HEK293T (cell line): ENCODE measurements at regions not wholly inside any gene's neighbourhood (a gene's known extent, or its start where the extent isn't known, plus 50 kb on each side); places are given as distances from the start of the nearest gene placed in this dataset.

Experiments
- BHLHE40 ChIP-seq: fragments of 450-650 bp; IDR thresholded peaks from 2 replicates; pipeline ENCODE4 v1.6.1; 2016; ENCODE audit warnings: mild to moderate bottlenecking, moderate library complexity, borderline replicate concordance
- ELF4 ChIP-seq: fragments of 450-650 bp; IDR thresholded peaks from 2 replicates; pipeline ENCODE4 v1.6.1; 2017; ENCODE audit warnings: antibody characterized with exemption
- FOXA1 ChIP-seq: fragments of 450-650 bp; IDR thresholded peaks from 2 replicates; pipeline ENCODE4 v1.6.1; 2016; ENCODE audit warnings: mild to moderate bottlenecking
- FOXK2 ChIP-seq: fragments of 450-650 bp; IDR thresholded peaks from 2 replicates; pipeline ENCODE4 v1.6.1; 2016; ENCODE audit warnings: mild to moderate bottlenecking
- FOXM1 ChIP-seq: fragments of 450-650 bp; IDR thresholded peaks from 2 replicates; pipeline ENCODE4 v1.6.1; 2017; ENCODE audit warnings: mild to moderate bottlenecking, borderline replicate concordance
- LEF1 ChIP-seq: fragments of 450-650 bp; IDR thresholded peaks from 2 replicates; pipeline ENCODE4 v1.6.1; 2017; ENCODE audit warnings: mild to moderate bottlenecking, borderline replicate concordance
- SP1 ChIP-seq: fragments of 450-650 bp; IDR thresholded peaks from 2 replicates; pipeline ENCODE4 v1.6.1; 2017

DNA sequence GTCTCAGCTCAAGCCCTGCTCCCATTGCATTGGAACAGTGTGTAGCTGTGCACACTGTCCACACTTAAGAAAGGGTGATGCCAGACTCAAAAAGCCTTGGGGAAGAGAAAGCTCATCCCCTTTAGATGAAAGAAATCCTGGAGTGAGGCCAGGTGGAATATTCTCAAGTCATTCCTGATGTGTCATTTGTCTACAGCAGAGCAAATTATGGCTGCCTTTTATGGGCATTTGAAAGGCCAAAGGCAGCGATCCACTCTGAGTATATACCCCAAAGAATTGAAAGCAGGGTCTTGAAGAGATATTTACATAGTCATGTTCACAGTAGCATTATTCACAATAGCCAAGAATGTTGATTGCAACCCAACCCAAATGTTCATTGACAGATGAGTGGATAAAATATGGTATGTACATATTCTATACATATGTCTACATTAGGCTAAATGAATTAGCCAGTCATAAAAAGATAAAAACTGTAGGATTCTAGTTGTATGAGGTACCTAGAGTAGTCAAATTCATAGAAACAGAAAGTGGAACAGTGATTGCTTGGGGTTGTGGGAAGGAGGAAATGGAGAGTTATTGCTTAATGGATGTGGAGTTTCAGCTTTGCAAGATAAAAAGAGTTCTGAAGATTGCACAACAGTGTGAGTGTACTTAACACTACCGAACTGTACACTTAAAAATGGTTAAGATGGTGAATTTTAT lies 214.9 kb downstream of the KCNRG start:
- no peak for TF ChIP-seq BHLHE40
- TF ChIP-seq SP1, result no peak
- TF ChIP-seq ELF4, result no peak
- no peak for TF ChIP-seq FOXM1
- TF ChIP-seq FOXA1, result no peak
- no peak for TF ChIP-seq FOXK2
- TF ChIP-seq LEF1, result no peak
